Right hindlimb (tissue), 1 donor: ENCODE measurements at regions not wholly inside any gene's neighbourhood (a gene's known extent, or its start where the extent isn't known, plus 50 kb on each side); places are given as distances from the start of the nearest gene placed in this dataset.
"Not testable (repeated sequence)": the region's sequence is repeated elsewhere in the genome, so short reads cannot be mapped to it uniquely, and the experiment has no call there.

ENCODE experiments used
- DNase-seq: peaks from one replicate; pipeline ENCODE4 v3.0.0-alpha.2; 2018

GRCh38 chr5:119694284-119694683 is 64.9 kb downstream of the FAM170A start:
- no peak for DNase-seq

- no peak for DNase-seq
These were observed 76.7 kb downstream of the FAM170A start for GRCh38 chr5:119706049-119706448.

- no peak for DNase-seq
These were observed 78.9 kb downstream of the FAM170A start for GRCh38 chr5:119708076-119708790.

- no peak for DNase-seq
These were observed 92.4 kb downstream of the FAM170A start for GRCh38 chr5:119721775-119722174.

GRCh38 chr5:119725291-119725690 is 95.9 kb downstream of the FAM170A start:
- not testable (repeated sequence) for DNase-seq

GRCh38 chr5:119726544-119726943 is 97.2 kb downstream of the FAM170A start:
- no peak for DNase-seq

GRCh38 chr5:119740225-119740624 is 110.9 kb downstream of the FAM170A start:
- no peak for DNase-seq

GRCh38 chr5:119741691-119742090 is 112.3 kb downstream of the FAM170A start:
- DNase-seq, result no peak

GRCh38 chr5:119742311-119742710 is 113.0 kb downstream of the FAM170A start:
- DNase-seq, result no peak

- DNase-seq, result no peak
These were observed 114.6 kb downstream of the FAM170A start for GRCh38 chr5:119743927-119744326.

GRCh38 chr5:119745976-119746375 is 116.6 kb downstream of the FAM170A start:
- no peak for DNase-seq

GRCh38 chr5:119746984-119747383 is 117.6 kb downstream of the FAM170A start:
- no peak for DNase-seq

- DNase-seq, result no peak
These were observed 121.8 kb downstream of the FAM170A start for GRCh38 chr5:119750887-119751733.

GRCh38 chr5:119751734-119752094 is 122.4 kb downstream of the FAM170A start:
- DNase-seq, result no peak

- no peak for DNase-seq
These were observed 123.8 kb downstream of the FAM170A start for GRCh38 chr5:119752921-119753886.

GRCh38 chr5:119754825-119755224 is 125.5 kb downstream of the FAM170A start:
- not testable (repeated sequence) for DNase-seq

GRCh38 chr5:119757276-119757675 is 127.9 kb downstream of the FAM170A start:
- no peak for DNase-seq

- not testable (repeated sequence) for DNase-seq
These were observed 140.6 kb downstream of the FAM170A start for GRCh38 chr5:119769695-119770693.

- DNase-seq, result not testable (repeated sequence)
These were observed 150.8 kb downstream of the FAM170A start for GRCh38 chr5:119780145-119780544.

GRCh38 chr5:119785057-119785456 is 155.7 kb downstream of the FAM170A start:
- DNase-seq, result no peak

GRCh38 chr5:119789406-119790117 is 160.2 kb downstream of the FAM170A start:
- DNase-seq, result peak; percentile 33
